Keratinocyte (primary cell): ENCODE measurements at regions not wholly inside any gene's neighbourhood (a gene's known extent, or its start where the extent isn't known, plus 50 kb on each side); places are given as distances from the start of the nearest gene placed in this dataset.

Source experiments
- DNase-seq: peaks from one replicate; pipeline ENCODE4 v3.0.0-alpha.2; 2011; ENCODE audit warnings: low read depth, missing footprints, low spot score
- FAIRE-seq: peaks from 2 replicates; lab custom pipeline; 2011; peaks lifted over from hg19 to GRCh38; lab: Jason Lieb, UNC
- H2AFZ ChIP-seq: 2 replicates; pipeline ENCODE4 v1.6.0; 2012; ENCODE audit warnings: low read length, control low read depth, inconsistent platforms; ENCODE audit not compliant: control insufficient read depth
- H3K27ac ChIP-seq: 2 replicates; pipeline ENCODE4 v1.5.1; 2011; ENCODE audit warnings: low read length; ENCODE audit not compliant: control insufficient read depth, insufficient read depth
- H3K27me3 ChIP-seq: 3 replicates; pipeline ENCODE4 v1.6.0; 2011; ENCODE audit warnings: low read length; ENCODE audit not compliant: control insufficient read depth, insufficient read depth; ENCODE audit errors: extremely low read depth
- H3K36me3 ChIP-seq, 2 experiments: 2 replicates in 1 of 2; 3 replicates in 1 of 2; pipeline ENCODE4 v1.5.1; 2011; ENCODE audit warnings: low read length in 2 of 2, mild to moderate bottlenecking in 1 of 2; ENCODE audit not compliant: control insufficient read depth in 2 of 2, insufficient read depth in 2 of 2; ENCODE audit errors: extremely low read depth in 1 of 2
- H3K4me1 ChIP-seq: 3 replicates; pipeline ENCODE4 v1.5.1; 2011; ENCODE audit warnings: low read length; ENCODE audit not compliant: control insufficient read depth, insufficient read depth; ENCODE audit errors: extremely low read depth
- H3K4me2 ChIP-seq: 3 replicates; pipeline ENCODE4 v1.6.0; 2011; ENCODE audit warnings: low read depth, low read length; ENCODE audit not compliant: control insufficient read depth, insufficient read depth; ENCODE audit errors: extremely low read depth
- H3K4me3 ChIP-seq, 3 experiments: fragments of 200-600 bp in 1 of 3; sonication (generic) in 1 of 3; 2 replicates in 2 of 3; 3 replicates in 1 of 3; pipeline ENCODE4 v1.5.1; 2011 to 2016; ENCODE audit warnings: low read length in 3 of 3, mild to moderate bottlenecking in 3 of 3, control low read depth in 2 of 3, inconsistent platforms in 1 of 3, low read depth in 1 of 3, mixed read lengths in 1 of 3, mixed run types in 1 of 3, moderate library complexity in 1 of 3; ENCODE audit not compliant: control insufficient read depth in 2 of 3, insufficient read depth in 2 of 3; ENCODE audit errors: extremely low read depth in 1 of 3
- H3K79me2 ChIP-seq: 2 replicates; pipeline ENCODE4 v1.6.0; 2012; ENCODE audit warnings: low read length; ENCODE audit not compliant: control insufficient read depth, insufficient read depth
- H3K9ac ChIP-seq: 3 replicates; pipeline ENCODE4 v1.6.0; 2011; ENCODE audit warnings: low read length; ENCODE audit not compliant: control insufficient read depth, insufficient read depth; ENCODE audit errors: extremely low read depth
- H3K9me1 ChIP-seq: 3 replicates; pipeline ENCODE4 v1.6.0; 2011; ENCODE audit warnings: low read length; ENCODE audit not compliant: control insufficient read depth, insufficient read depth; ENCODE audit errors: extremely low read depth
- H3K9me3 ChIP-seq: 2 replicates; pipeline ENCODE4 v1.5.1; 2012; ENCODE audit warnings: low read depth, low read length; ENCODE audit not compliant: control insufficient read depth
- H4K20me1 ChIP-seq: 3 replicates; pipeline ENCODE4 v1.6.0; 2011; ENCODE audit warnings: low read length; ENCODE audit not compliant: control insufficient read depth, insufficient read depth; ENCODE audit errors: extremely low read depth
- CTCF ChIP-seq, 3 experiments: IDR thresholded peaks in 1 of 3; conservative IDR thresholded peaks in 1 of 3; optimal IDR thresholded peaks in 1 of 3; 2 replicates in 2 of 3; 3 replicates in 1 of 3; pipeline versions ENCODE3 to v1.5.1; 2011; ENCODE audit warnings: low read length in 3 of 3, mild to moderate bottlenecking in 3 of 3, moderate library complexity in 2 of 3, control low read depth in 1 of 3, inconsistent platforms in 1 of 3; ENCODE audit not compliant: insufficient read depth in 2 of 3; ENCODE audit errors: extremely low read depth in 1 of 3
- EZH2 ChIP-seq: IDR thresholded peaks from one replicate; pipeline ENCODE4 v1.6.1; 2012; ENCODE audit warnings: inconsistent platforms, mild to moderate bottlenecking, low read length, moderate library complexity
- dilution Hi-C: fragments of 300-500 bp; cut with MboI; formaldehyde crosslinking; loops from one replicate; pipeline ENCODE4 v1.7.0; 2020; ENCODE audit warnings: low sequenced_read_pairs; ENCODE audit not compliant: extremely low pct_ligation_motif_present

GRCh38 chr10:117074621-117075020 is 63.4 kb downstream of the VAX1 start:
- DNase-seq = no peak
- no peaks in the 10 kb centered on the region for H3K36me3 ChIP-seq
- H3K9ac ChIP-seq = no peak overlapping the region
- H3K79me2 ChIP-seq = no peaks in the 10 kb centered on the region
- dilution Hi-C loops = no loop called here
- FAIRE-seq = no peak
- no peak overlapping the region for H3K27ac ChIP-seq
- H3K9me1 ChIP-seq = no peaks in the 10 kb centered on the region
- H3K27me3 ChIP-seq = peaks cover 3% of the 10 kb centered on the region
- H3K4me3 ChIP-seq = no peak overlapping the region
- no peaks in the 10 kb centered on the region for H3K4me1 ChIP-seq
- no peaks in the 10 kb centered on the region for H3K9me3 ChIP-seq
- H4K20me1 ChIP-seq = no peaks in the 10 kb centered on the region
- no peak for TF ChIP-seq EZH2
- TF ChIP-seq CTCF (optimal IDR thresholded peaks at IDR 0.05 in 1 of 3, IDR thresholded peaks at IDR 0.05 in 1 of 3, conservative IDR thresholded peaks at IDR 0.05 in 1 of 3; ENCODE audit: extremely low read depth in 1 of 3, insufficient read depth in 2 of 3, low read length in 3 of 3) = peak in 2 of 3 experiments; percentile 13 to 46
- no peak overlapping the region for H2AFZ ChIP-seq
- H3K4me2 ChIP-seq = no peak overlapping the region

DNA sequence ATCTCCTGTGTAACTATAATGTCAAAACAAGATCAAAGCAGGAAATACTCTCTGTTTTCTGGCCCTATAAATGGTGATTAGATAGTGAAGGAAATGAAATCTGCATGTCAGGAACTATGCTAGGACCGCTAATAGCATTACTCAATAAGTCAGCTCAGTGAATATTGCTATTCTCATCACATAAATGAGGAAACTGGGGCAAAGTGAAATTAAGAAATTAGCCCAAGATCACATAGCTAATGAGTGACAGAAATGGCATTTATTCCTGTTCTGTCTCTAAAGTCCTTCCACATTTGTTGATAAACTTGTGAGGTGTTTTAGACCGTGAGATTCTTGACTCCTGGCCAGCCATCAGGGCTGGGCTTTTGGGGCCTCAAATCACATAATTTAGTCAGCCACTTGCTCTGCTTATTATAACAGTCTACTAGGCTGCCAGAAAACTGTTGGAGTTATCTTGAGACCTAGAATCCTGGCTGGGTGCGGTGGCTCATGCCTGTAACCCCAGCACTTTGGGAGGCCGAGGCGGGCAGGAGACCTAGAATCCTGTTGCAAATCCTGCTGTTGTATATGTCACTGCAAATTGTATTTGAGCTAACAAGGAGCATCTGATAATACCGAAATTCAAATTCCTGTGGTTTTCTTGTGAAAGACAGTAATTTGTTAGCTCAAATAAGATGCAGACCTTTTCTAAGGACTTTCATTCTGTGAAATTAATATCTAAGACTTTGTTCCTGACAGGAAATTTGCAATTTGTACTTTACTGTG is 66.5 kb upstream of the SHTN1 start:
- no peaks in the 10 kb centered on the region for H3K36me3 ChIP-seq
- no peaks in the 10 kb centered on the region for H3K4me1 ChIP-seq
- FAIRE-seq (no peak), DNase-seq (no peak)
- no peak overlapping the region for H3K9ac ChIP-seq
- no peaks in the 10 kb centered on the region for H3K9me3 ChIP-seq
- H4K20me1 ChIP-seq = no peaks in the 10 kb centered on the region
- H3K27me3 ChIP-seq = peaks cover 3% of the 10 kb centered on the region
- dilution Hi-C loops = no loop called here
- no peaks in the 10 kb centered on the region for H3K79me2 ChIP-seq
- no peak overlapping the region for H3K4me2 ChIP-seq
- H2AFZ ChIP-seq = no peak overlapping the region
- H3K9me1 ChIP-seq = no peaks in the 10 kb centered on the region
- no peak overlapping the region for H3K27ac ChIP-seq
- TF ChIP-seq EZH2 = no peak
- no peak for TF ChIP-seq CTCF (optimal IDR thresholded peaks at IDR 0.05 in 1 of 3, IDR thresholded peaks at IDR 0.05 in 1 of 3, conservative IDR thresholded peaks at IDR 0.05 in 1 of 3; ENCODE audit: extremely low read depth in 1 of 3, insufficient read depth in 2 of 3, low read length in 3 of 3)
- H3K4me3 ChIP-seq = no peak overlapping the region
